GM12874 (cell line): ENCODE measurements at regions not wholly inside any gene's neighbourhood (a gene's known extent, or its start where the extent isn't known, plus 50 kb on each side); places are given as distances from the start of the nearest gene placed in this dataset.

Experiments used
- TF ChIP-seq, protein P1 (sequence below): IDR thresholded peaks from 2 replicates; pipeline ENCODE4 v1.5.1; 2011; ENCODE audit warnings: low read depth, mild to moderate bottlenecking, control low read depth, low read length, moderate library complexity; ENCODE audit not compliant: insufficient read depth

DNA sequence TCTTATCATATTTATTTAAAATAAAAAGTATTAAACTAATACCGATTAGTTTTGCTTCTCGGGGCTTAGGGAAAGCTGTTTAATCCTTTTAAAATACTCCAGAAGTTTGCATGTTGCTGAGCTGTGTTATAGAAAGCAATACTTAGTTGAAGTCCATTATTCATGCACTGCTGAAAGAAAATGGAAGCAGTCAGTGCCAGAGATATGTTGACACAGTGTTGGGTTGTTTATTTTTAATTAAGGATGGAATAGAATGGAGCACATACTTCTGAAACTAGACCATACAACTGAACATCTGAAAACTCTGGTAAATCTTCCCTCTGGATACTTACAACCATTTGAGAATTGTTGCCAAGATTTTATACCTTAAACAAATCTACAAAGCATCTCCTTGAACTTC is 282.7 kb upstream of the CCDC179 start:
- TF ChIP-seq, protein P1, sequence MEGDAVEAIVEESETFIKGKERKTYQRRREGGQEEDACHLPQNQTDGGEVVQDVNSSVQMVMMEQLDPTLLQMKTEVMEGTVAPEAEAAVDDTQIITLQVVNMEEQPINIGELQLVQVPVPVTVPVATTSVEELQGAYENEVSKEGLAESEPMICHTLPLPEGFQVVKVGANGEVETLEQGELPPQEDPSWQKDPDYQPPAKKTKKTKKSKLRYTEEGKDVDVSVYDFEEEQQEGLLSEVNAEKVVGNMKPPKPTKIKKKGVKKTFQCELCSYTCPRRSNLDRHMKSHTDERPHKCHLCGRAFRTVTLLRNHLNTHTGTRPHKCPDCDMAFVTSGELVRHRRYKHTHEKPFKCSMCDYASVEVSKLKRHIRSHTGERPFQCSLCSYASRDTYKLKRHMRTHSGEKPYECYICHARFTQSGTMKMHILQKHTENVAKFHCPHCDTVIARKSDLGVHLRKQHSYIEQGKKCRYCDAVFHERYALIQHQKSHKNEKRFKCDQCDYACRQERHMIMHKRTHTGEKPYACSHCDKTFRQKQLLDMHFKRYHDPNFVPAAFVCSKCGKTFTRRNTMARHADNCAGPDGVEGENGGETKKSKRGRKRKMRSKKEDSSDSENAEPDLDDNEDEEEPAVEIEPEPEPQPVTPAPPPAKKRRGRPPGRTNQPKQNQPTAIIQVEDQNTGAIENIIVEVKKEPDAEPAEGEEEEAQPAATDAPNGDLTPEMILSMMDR, result no peak

DNA sequence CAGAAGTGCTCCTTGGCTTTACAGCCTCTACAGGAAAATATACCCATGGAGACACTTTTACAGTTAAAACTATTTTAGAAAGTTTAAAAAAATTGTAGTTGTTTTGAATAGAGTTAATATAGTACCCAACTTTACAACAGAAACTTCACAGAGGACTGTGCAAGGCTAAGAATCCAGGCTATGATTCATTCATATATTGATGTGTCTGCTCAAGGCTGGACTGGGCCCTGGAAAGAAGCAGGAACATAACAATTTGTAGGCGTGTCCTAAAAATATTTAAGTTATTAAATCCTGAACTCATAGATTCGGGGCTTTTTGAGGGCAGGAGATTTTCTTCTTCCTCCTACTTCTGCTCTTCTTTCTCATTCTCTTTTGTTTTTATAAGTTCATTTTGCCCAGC is 291.5 kb upstream of the CCDC179 start:
- TF ChIP-seq, protein P1, result no peak

DNA sequence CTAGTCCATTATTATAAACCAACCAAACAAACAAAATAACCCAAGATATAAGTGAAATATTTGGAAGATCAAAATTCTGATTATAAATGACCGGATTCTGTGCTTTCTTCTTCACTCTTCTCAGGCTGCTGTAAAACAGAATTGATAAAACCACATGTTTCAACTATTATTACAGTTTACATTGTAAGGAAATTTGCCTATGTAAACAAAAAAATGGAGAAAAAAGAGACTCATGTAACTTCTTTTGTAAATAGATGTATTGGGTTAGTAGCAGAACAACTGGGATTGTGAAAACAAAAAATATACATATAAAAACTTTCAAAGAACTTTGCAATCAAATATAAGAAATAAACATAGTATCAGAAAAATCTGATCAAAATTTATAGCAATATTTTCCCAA is 295.2 kb upstream of the CCDC179 start:
- TF ChIP-seq, protein P1, result no peak

DNA sequence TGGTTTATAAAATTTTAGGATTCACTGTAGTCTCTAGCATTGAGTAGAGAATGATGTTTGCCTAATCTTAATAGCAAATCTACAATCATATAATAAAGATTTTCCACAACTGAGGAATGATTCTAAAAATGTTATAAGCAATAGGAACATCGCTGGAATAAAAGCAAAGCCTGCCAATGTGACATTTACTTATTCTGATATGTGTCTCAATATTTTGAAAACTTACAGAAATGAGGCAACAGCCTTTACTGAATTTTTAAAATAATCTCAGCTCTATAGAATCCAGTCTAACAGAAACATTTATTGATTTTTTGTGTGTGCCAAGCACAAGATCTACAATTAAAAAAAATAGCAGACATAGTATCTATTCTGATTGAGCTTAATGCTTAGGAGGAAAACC is 303.7 kb upstream of the CCDC179 start:
- TF ChIP-seq, protein P1, result no peak

DNA sequence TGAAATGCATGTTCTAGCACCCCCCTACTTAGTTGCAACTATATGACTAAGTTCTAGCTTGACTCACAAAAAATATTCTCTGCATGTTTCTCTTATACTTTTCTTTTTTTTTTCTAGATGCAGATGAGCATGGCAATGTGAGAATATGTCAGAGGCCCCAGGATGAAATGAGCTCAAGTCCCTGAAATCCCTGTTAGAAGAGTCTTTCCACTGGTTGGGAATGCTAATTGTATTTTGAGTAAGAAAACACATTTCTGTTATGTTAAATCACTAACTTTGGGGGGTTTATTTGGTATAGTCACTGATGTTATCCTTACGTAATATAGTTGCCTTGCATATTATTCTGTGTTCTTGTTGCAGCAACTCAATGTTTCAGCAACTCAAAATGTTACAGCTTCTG is 306.1 kb upstream of the CCDC179 start:
- TF ChIP-seq, protein P1, result no peak

DNA sequence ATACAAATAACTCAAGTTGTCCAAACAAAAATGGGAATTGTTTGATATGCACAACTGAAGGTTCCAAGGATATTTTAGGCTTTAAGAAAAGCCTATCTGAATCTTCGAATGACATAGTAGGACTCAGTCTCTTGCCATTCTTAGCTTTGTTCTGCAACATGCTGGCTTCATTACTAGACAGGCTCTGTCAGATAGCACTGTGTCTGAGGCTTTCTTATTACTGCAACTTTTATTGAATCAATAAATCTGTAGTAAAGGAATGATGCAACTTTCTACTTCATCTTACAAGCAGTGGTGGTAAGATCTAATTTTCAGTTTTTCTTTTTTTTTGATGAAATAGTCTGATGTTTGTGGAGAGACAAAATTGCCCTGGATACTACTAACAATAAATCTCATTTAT is 319.3 kb upstream of the CCDC179 start:
- TF ChIP-seq, protein P1, result no peak

DNA sequence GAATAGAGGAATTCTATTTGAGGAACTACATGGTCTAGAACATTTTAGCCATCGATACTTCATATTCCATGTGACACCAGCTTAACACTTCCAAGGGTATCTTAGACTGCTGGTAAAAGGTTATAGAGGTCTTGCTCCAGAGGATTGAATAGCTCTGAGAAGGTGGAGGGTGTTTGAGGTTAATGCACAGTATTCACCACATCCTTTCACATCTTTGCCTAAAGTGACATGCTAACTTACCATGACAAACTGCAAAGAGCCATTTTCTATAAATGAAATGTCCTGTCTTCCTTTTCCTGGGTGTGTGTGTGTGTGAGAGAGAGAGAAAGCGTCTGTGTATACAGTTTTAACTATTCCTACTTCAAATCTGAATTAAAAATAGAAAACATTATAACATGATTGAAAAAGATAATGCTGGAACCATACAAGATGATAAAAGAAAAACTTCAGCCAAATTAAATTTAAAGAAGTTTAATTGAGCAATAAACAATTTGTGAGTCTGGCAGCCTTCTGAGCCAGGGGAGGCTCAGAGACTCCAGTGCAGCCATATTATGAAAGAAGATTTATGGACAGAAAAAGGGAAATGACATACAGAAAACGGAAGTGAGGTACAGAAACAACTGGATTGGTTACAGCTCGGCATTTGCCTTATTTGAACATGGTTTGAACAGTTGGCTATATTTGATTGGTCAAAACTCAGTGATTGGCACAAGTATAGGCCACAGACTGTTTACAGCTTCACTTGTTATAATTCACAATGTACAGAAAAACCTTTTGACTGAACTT is 320.9 kb upstream of the CCDC179 start:
- TF ChIP-seq, protein P1, result no peak
